ENCODE measurements at regions not wholly inside any gene's neighbourhood (a gene's known extent, or its start where the extent isn't known, plus 50 kb on each side); places are given as distances from the start of the nearest gene placed in this dataset.

GRCh38 chr15:87716422-87716821 lies 540.1 kb downstream of the NTRK3 start:
- TF ChIP-seq, protein P1, sequence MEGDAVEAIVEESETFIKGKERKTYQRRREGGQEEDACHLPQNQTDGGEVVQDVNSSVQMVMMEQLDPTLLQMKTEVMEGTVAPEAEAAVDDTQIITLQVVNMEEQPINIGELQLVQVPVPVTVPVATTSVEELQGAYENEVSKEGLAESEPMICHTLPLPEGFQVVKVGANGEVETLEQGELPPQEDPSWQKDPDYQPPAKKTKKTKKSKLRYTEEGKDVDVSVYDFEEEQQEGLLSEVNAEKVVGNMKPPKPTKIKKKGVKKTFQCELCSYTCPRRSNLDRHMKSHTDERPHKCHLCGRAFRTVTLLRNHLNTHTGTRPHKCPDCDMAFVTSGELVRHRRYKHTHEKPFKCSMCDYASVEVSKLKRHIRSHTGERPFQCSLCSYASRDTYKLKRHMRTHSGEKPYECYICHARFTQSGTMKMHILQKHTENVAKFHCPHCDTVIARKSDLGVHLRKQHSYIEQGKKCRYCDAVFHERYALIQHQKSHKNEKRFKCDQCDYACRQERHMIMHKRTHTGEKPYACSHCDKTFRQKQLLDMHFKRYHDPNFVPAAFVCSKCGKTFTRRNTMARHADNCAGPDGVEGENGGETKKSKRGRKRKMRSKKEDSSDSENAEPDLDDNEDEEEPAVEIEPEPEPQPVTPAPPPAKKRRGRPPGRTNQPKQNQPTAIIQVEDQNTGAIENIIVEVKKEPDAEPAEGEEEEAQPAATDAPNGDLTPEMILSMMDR (IDR thresholded peaks at IDR 0.05): no peak
- TF ChIP-seq POLR2AphosphoS5 (IDR thresholded peaks at IDR 0.05; ENCODE audit: low read depth, low read length): no peak
- TF ChIP-seq REST (IDR thresholded peaks at IDR 0.05; ENCODE audit: insufficient read depth in 1 of 2, low read depth in 2 of 2, low read length in 1 of 2): no peak
